Right forelimb (tissue), 1 donor: ENCODE measurements at regions not wholly inside any gene's neighbourhood (a gene's known extent, or its start where the extent isn't known, plus 50 kb on each side); places are given as distances from the start of the nearest gene placed in this dataset.

ENCODE experiments used
- DNase-seq: peaks from one replicate; pipeline ENCODE4 v3.0.0-alpha.2; 2018

GRCh38 chr22:47808886-47809620 lies 1046.6 kb downstream of the TBC1D22A start:
- DNase-seq: no peak

- no peak for DNase-seq
Observed at GRCh38 chr22:47808236-47808635, 1045.8 kb downstream of the TBC1D22A start.

GRCh38 chr22:47807506-47807905 lies 1045.1 kb downstream of the TBC1D22A start:
- DNase-seq: no peak

- DNase-seq: no peak
Observed at GRCh38 chr22:47806894-47807293, 1044.4 kb downstream of the TBC1D22A start.

GRCh38 chr22:47805394-47805935 lies 1043.0 kb downstream of the TBC1D22A start:
- DNase-seq: no peak

- no peak for DNase-seq
Observed at GRCh38 chr22:47804281-47804680, 1041.8 kb downstream of the TBC1D22A start.

GRCh38 chr22:47802421-47802820 lies 1040.0 kb downstream of the TBC1D22A start:
- no peak for DNase-seq

GRCh38 chr22:47801541-47802245 lies 1039.2 kb downstream of the TBC1D22A start:
- no peak for DNase-seq

GRCh38 chr22:47798229-47798628 lies 1035.8 kb downstream of the TBC1D22A start:
- no peak for DNase-seq

- DNase-seq: no peak
Observed at GRCh38 chr22:47797342-47797945, 1035.0 kb downstream of the TBC1D22A start.

GRCh38 chr22:47796128-47796908 lies 1033.9 kb downstream of the TBC1D22A start:
- DNase-seq: no peak

- no peak for DNase-seq
Observed at GRCh38 chr22:47795477-47796127, 1033.2 kb downstream of the TBC1D22A start.

- DNase-seq: no peak
Observed at GRCh38 chr22:47794851-47795250, 1032.4 kb downstream of the TBC1D22A start.

GRCh38 chr22:47793304-47794101 lies 1031.1 kb downstream of the TBC1D22A start:
- no peak for DNase-seq

- DNase-seq: no peak
Observed at GRCh38 chr22:47789171-47789570, 1026.7 kb downstream of the TBC1D22A start.

- no peak for DNase-seq
Observed at GRCh38 chr22:47788461-47788860, 1026.0 kb downstream of the TBC1D22A start.

- DNase-seq: no peak
Observed at GRCh38 chr22:47787501-47788227, 1025.2 kb downstream of the TBC1D22A start.

- no peak for DNase-seq
Observed at GRCh38 chr22:47786650-47787290, 1024.3 kb downstream of the TBC1D22A start.

- DNase-seq: no peak
Observed at GRCh38 chr22:47784991-47785390, 1022.5 kb downstream of the TBC1D22A start.

- no peak for DNase-seq
Observed at GRCh38 chr22:47784367-47784983, 1022.0 kb downstream of the TBC1D22A start.
